ENCODE measurements at regions not wholly inside any gene's neighbourhood (a gene's known extent, or its start where the extent isn't known, plus 50 kb on each side); places are given as distances from the start of the nearest gene placed in this dataset.

DNA sequence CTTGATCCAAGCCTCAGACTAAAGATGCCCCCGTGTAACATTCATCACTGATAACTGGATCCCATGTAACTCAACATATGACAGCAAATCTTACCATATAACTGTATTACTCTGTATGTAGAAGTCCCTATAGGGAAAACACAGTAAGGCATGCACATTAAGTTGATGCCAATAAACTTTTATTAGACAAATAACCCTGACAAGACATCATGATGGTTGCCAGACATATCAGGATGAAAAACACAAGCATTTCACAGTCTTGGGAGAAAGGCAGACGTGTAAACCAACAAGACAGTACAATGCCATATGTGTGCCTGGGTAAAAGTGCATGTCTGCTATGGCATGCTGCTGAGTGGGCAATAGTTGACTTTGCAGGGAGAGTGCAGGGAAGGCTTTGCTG, 142.2 kb downstream of the HERPUD2 start:
- 44% methylated on average over 1 of the region's 2 CpGs for WGBS (ENCODE audit: insufficient coverage)
- Histone ChIP-seq H3K4me1 (ENCODE audit: control insufficient read depth, insufficient read depth, low read length) (no peaks in the 10 kb centered on the region), H3K27me3 (ENCODE audit: control insufficient read depth, insufficient read depth, low read length) (peaks cover 5% of the 10 kb centered on the region)

DNA sequence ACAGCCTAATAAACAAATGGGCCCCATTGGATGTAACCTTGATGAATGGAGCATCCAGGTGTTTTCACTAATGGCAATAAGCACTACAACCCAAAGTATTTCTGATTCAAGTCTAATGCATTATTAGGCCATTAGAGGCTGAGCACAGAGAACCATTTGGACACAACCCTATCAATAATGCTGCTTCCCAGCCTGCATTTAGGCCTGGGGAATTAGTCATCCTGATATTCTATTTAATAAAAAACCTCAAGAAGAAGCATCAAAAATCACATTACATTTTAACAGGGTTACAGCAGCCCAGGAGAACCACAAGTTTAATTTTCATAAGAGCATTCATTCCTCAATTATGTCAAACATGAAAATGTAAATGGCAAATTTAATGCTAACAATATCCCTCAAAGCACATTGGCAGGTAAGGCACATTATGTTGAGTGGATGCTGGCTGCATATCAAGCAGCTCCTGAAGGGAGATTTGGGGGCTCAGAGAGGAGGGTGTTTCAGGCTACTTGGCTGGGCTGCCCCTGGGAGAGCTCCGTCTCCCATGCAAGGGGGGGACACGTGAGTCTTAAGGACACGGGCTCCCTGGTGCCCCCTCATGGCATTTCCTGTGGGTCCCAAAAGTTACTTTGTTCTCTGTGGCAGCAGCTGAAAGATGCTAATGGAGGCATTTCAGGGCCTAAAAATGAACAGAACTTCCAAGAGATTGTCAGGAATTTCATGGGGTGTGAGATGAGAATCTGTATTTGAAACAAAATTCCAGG, 143.4 kb downstream of the HERPUD2 start:
- WGBS (ENCODE audit: insufficient coverage) = 19% methylated on average over 3 of the region's 3 CpGs
- DNase-seq = no peak
- Histone ChIP-seq H3K27me3 (ENCODE audit: control insufficient read depth, insufficient read depth, low read length) (peaks cover 8% of the 10 kb centered on the region), H3K36me3 (ENCODE audit: control insufficient read depth, insufficient read depth, low read length) (no peaks in the 10 kb centered on the region), H3K9me3 (replicated peaks; ENCODE audit: control insufficient read depth, low read depth, low read length) (no peaks in the 10 kb centered on the region), H3K27ac (ENCODE audit: low read length) (no peak overlapping the region), H3K4me3 (ENCODE audit: low read length) (no peak overlapping the region), H3K4me1 (ENCODE audit: control insufficient read depth, insufficient read depth, low read length) (no peaks in the 10 kb centered on the region)

More for the DNA sequence above, 142.2 kb downstream of the HERPUD2 start:
- DNase-seq = no peak
- Histone ChIP-seq H3K9me3 (replicated peaks; ENCODE audit: control insufficient read depth, low read depth, low read length) (no peaks in the 10 kb centered on the region), H3K27ac (ENCODE audit: low read length) (no peak overlapping the region), H3K4me3 (ENCODE audit: low read length) (no peak overlapping the region), H3K36me3 (ENCODE audit: control insufficient read depth, insufficient read depth, low read length) (no peaks in the 10 kb centered on the region)

DNA sequence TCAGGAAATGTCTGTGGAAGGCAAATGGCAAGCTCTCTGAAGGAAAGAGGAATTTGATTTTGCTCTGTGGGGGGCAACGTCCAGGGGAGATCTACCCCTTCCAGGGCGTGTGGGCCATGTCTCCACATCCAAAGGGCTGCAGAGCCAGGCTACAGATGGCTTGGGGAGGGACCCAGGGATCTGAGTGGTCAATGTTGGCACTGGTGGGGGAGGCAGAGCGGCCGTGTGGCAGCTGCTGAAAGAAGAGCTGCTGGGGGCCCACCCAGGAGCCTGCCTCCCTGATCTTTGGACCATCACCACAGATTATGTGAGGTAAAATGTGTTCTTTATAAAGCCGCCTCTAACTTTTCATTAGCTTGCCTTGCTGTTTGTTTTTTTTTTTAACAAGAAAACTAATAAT, 144.1 kb downstream of the HERPUD2 start:
- Histone ChIP-seq H3K4me1 (ENCODE audit: control insufficient read depth, insufficient read depth, low read length) (no peaks in the 10 kb centered on the region), H3K36me3 (ENCODE audit: control insufficient read depth, insufficient read depth, low read length) (no peaks in the 10 kb centered on the region), H3K9me3 (replicated peaks; ENCODE audit: control insufficient read depth, low read depth, low read length) (no peaks in the 10 kb centered on the region), H3K27ac (ENCODE audit: low read length) (no peak overlapping the region), H3K4me3 (ENCODE audit: low read length) (no peak overlapping the region), H3K27me3 (ENCODE audit: control insufficient read depth, insufficient read depth, low read length) (peaks cover 9% of the 10 kb centered on the region)
- no peak for DNase-seq
- WGBS (ENCODE audit: insufficient coverage) = 80% methylated on average over 1 of the region's 5 CpGs

DNA sequence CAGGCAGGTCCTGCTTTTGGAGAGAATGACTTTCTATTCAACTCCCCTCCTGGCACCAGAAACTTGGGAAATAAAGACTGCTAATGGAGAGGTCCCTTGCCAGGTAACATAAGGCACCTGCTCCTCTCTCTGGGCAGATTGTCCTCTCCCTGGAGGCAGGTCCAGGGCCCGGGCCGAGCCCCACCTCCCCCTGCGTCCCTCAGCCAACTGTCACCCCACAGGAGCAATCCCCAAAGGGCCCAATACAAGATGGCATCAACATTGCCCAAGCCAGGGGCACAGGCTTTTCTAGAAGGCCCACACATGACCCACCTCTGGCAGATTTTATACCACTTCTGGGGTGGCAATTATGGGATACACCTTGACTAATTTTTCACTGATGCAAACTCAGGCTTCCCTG, 145.2 kb downstream of the HERPUD2 start:
- Histone ChIP-seq H3K4me3 (ENCODE audit: low read length) (no peak overlapping the region), H3K27me3 (ENCODE audit: control insufficient read depth, insufficient read depth, low read length) (peaks cover 13% of the 10 kb centered on the region), H3K27ac (ENCODE audit: low read length) (no peak overlapping the region), H3K36me3 (ENCODE audit: control insufficient read depth, insufficient read depth, low read length) (no peaks in the 10 kb centered on the region), H3K9me3 (replicated peaks; ENCODE audit: control insufficient read depth, low read depth, low read length) (no peaks in the 10 kb centered on the region), H3K4me1 (ENCODE audit: control insufficient read depth, insufficient read depth, low read length) (no peaks in the 10 kb centered on the region)
- WGBS (ENCODE audit: insufficient coverage) = 91% methylated on average over 3 of the region's 3 CpGs
- no peak for DNase-seq

DNA sequence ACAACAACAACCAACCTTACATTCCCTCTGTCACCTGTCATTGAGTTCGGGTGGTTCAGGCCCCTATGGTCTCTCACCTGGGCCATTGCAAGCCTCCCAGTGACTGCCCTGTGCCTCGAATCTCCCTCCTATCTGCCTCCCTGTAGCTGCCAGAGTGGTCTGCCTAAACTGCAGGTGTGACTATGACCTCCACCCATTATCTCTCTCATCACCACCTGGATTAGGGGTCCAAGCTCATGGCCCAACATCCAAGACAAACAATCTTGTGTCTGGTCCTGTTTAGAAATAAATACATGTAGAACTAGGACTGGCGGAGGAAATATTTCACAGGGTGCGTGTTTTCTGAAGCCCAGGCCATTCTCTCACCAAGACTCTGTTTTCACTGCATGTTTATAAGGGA, 146.6 kb downstream of the HERPUD2 start:
- H3K4me3 ChIP-seq (ENCODE audit: low read length) = no peak overlapping the region
- H3K27ac ChIP-seq (ENCODE audit: low read length) = no peak overlapping the region
- H3K9me3 ChIP-seq (replicated peaks; ENCODE audit: control insufficient read depth, low read depth, low read length) = no peaks in the 10 kb centered on the region
- no peaks in the 10 kb centered on the region for H3K4me1 ChIP-seq (ENCODE audit: control insufficient read depth, insufficient read depth, low read length)
- peaks cover 17% of the 10 kb centered on the region for H3K27me3 ChIP-seq (ENCODE audit: control insufficient read depth, insufficient read depth, low read length)
- no peak for DNase-seq
- WGBS (ENCODE audit: insufficient coverage) = 79% methylated on average over 2 of the region's 4 CpGs
- no peaks in the 10 kb centered on the region for H3K36me3 ChIP-seq (ENCODE audit: control insufficient read depth, insufficient read depth, low read length)

DNA sequence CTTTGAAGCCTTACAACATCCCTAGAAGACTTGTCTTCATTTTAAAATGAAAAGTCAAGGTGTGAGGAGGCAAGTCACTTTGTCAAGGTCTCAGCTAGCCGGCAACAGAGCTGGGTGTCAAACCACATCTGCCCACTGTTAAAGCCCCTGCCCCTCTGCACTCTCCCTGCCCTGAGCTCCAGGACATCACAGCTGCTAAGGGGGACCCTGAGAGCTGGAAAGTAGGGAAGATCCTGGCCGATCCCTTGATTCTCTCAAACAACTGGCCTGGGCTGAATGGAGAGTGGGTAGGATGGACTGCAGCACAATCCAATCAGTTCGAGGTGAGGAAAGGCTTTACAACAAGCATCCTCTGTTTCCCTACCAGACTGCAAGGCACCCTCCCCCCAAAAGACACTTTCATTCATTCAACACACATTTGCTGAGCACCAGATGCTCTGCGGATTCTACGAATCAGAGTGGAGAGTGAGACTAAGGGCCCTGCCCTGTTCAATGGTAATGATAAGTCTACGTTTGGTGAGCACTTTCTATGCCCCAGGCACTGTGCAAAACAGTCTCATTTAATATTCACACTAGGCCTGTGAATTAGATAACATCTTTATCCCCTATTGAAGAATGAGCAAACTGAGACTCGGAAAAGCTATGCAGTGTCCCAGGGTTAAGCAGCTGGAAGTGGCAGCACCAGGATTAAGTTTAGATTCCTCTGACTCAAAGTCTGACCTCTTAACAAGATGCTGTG, 148.1 kb downstream of the HERPUD2 start:
- Histone ChIP-seq H3K4me1 (ENCODE audit: control insufficient read depth, insufficient read depth, low read length) (no peaks in the 10 kb centered on the region), H3K27ac (ENCODE audit: low read length) (no peak overlapping the region), H3K36me3 (ENCODE audit: control insufficient read depth, insufficient read depth, low read length) (no peaks in the 10 kb centered on the region), H3K4me3 (ENCODE audit: low read length) (no peak overlapping the region), H3K9me3 (replicated peaks; ENCODE audit: control insufficient read depth, low read depth, low read length) (no peaks in the 10 kb centered on the region), H3K27me3 (ENCODE audit: control insufficient read depth, insufficient read depth, low read length) (peaks cover 20% of the 10 kb centered on the region)
- no peak for DNase-seq
- 67% methylated on average over 3 of the region's 7 CpGs for WGBS (ENCODE audit: insufficient coverage)

DNA sequence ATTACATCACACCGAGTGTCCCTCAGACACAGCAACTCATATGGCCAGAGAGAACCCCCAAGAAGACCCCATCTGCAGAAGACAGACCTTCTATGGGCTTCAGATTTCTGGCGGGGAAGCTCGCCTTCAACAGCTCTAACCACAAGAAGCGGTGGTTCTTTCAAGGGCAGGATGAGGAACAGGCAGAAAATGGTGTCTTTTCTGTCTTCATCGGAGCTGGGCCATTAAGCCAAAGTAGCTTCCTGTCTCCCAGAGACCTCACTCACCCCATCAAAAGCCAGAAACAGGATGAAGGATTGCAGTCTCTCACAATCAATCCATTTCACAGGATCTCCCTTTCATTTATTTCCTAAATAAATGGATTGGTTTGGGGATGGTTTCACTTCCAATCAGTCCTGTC, 149.1 kb downstream of the HERPUD2 start:
- H3K4me1 ChIP-seq (ENCODE audit: control insufficient read depth, insufficient read depth, low read length) = no peaks in the 10 kb centered on the region
- WGBS (ENCODE audit: insufficient coverage) = 93% methylated on average over 3 of the region's 5 CpGs
- DNase-seq = no peak
- peaks cover 18% of the 10 kb centered on the region for H3K27me3 ChIP-seq (ENCODE audit: control insufficient read depth, insufficient read depth, low read length)
- H3K36me3 ChIP-seq (ENCODE audit: control insufficient read depth, insufficient read depth, low read length) = no peaks in the 10 kb centered on the region
- no peak overlapping the region for H3K4me3 ChIP-seq (ENCODE audit: low read length)
- H3K9me3 ChIP-seq (replicated peaks; ENCODE audit: control insufficient read depth, low read depth, low read length) = no peaks in the 10 kb centered on the region
- H3K27ac ChIP-seq (ENCODE audit: low read length) = no peak overlapping the region

DNA sequence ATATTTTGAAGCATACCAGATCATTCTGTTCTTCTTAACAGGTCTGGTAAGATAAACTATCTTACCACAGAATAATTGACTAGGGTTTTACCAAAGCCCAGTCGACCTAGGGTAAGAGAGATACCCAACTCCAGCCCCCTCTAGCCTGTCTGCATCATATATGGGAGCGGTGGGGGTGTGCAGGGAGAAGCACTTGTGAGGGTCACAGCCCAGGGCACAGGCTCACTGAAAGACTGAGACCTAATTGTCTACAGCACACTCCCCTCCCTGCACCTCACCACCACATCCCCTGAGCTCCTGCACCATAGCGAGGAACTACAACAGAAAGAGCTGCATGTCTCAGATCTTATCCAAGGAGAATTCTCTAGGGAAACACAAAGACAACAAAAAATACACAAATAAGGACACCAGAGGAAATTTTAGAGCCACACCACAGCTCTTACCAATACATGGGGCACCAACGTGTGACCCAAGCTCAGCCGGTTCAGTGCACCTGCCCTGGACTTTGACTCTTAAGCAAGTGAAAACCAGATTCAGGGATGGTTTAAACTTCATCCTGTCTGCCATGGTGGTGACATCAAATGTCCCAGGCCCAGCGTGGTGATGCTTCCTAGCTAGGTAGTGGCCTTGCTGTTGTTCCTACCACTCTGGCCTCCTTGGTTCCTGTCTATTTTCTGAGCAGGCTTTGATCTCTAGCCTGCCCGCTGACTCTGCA, 150.8 kb downstream of the HERPUD2 start:
- no peak for DNase-seq
- Histone ChIP-seq H3K4me1 (ENCODE audit: control insufficient read depth, insufficient read depth, low read length) (no peaks in the 10 kb centered on the region), H3K27me3 (ENCODE audit: control insufficient read depth, insufficient read depth, low read length) (peaks cover 18% of the 10 kb centered on the region), H3K27ac (ENCODE audit: low read length) (no peak overlapping the region), H3K36me3 (ENCODE audit: control insufficient read depth, insufficient read depth, low read length) (no peaks in the 10 kb centered on the region), H3K9me3 (replicated peaks; ENCODE audit: control insufficient read depth, low read depth, low read length) (no peaks in the 10 kb centered on the region), H3K4me3 (ENCODE audit: low read length) (no peak overlapping the region)
- 88% methylated on average over 5 of the region's 7 CpGs for WGBS (ENCODE audit: insufficient coverage)

DNA sequence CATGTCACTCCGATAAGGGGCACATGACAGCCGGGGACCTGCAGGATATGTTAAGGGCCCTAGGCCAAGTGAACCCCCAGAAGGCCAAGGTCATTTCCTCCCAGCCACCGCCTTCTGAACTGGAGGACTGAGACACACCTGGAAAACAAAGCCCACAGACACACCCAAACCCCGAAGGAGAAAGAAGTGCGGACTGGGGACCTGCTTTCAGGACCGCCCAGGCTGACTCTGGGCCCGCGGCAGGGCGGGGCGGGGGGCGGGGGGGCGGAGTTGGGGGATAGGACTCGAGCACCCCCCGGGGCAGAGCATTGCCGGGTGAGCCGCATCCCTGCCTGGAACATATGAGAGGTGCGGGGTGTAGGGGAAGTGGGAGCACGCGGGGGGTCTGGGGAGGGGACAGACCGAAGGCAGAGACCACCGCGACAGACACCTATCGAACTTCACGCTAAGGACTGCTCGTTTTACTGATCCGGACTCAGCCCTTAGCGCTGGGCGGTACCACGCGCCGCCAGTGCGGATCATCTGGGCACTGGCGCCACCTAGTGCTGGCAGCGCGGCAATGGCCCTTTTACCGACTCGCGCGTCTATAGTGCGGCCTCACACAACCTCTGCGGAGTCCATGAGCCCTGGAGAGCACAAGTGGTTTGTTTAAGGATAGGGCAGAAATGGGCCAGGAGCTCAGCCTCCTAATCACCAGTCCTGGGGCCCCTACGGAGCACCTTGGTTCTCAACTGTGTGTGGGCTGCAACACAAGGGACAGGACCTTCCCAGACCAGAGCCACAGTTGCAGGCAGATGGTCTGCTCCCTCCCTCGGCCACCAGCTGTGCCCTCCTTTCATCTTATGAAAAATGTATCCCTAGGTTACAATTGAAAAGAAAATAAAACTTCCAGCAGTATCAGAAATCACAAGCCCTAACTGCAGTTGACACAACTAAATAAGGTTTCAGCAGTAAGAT, 157.6 kb downstream of the HERPUD2 start:
- Histone ChIP-seq H3K4me3 (ENCODE audit: low read length) (peak overlapping the region; percentile 21), H3K36me3 (ENCODE audit: control insufficient read depth, insufficient read depth, low read length) (no peaks in the 10 kb centered on the region), H3K9me3 (replicated peaks; ENCODE audit: control insufficient read depth, low read depth, low read length) (no peaks in the 10 kb centered on the region), H3K4me1 (ENCODE audit: control insufficient read depth, insufficient read depth, low read length) (no peaks in the 10 kb centered on the region), H3K27me3 (ENCODE audit: control insufficient read depth, insufficient read depth, low read length) (peaks cover 16% of the 10 kb centered on the region), H3K27ac (ENCODE audit: low read length) (no peak overlapping the region)
- peak; percentile 79 for DNase-seq
- WGBS (ENCODE audit: insufficient coverage) = 5% methylated on average over 26 of the region's 43 CpGs
